Psoas muscle (tissue), 7 donors: ENCODE measurements at regions not wholly inside any gene's neighbourhood (a gene's known extent, or its start where the extent isn't known, plus 50 kb on each side); places are given as distances from the start of the nearest gene placed in this dataset.

Experiments
- ATAC-seq, 4 donors: fragments of 200-7000 bp; cut with Tn5 transposase; one replicate each; pipeline ENCODE4 v1.9.1; 2020; ENCODE audit warnings: moderate library complexity in 3 of 4, mild to moderate bottlenecking in 2 of 4
- DNase-seq, 2 donors: peaks; one replicate each; pipeline ENCODE4 v3.0.0-alpha.2; 2020
- H3K27ac ChIP-seq: fragments of 200-600 bp; one replicate; pipeline ENCODE4 v1.8.0; 2022
- H3K27me3 ChIP-seq, 3 donors: fragments of 200-600 bp in 1 of 3; one replicate each; pipeline versions ENCODE4 v1.6.1 to v1.8.0; 2013 to 2022; ENCODE audit warnings: low read length in 2 of 3, mild to moderate bottlenecking in 2 of 3, moderate library complexity in 1 of 3; ENCODE audit not compliant: insufficient read depth in 3 of 3
- H3K36me3 ChIP-seq, 2 donors: fragments of 200-600 bp in 1 of 2; one replicate each; pipeline versions ENCODE4 v1.6.1 to v1.8.0; 2013 to 2022; ENCODE audit warnings: low read depth in 1 of 2, mild to moderate bottlenecking in 1 of 2, moderate library complexity in 1 of 2; ENCODE audit not compliant: insufficient read depth in 1 of 2
- H3K4me1 ChIP-seq: fragments of 200-600 bp; one replicate; pipeline ENCODE4 v1.8.0; 2022
- H3K4me3 ChIP-seq: fragments of 200-600 bp; one replicate; pipeline ENCODE4 v1.8.0; 2022; ENCODE audit warnings: mild to moderate bottlenecking
- H3K9me3 ChIP-seq: fragments of 200-600 bp; one replicate; pipeline ENCODE4 v1.8.0; 2022
- WGBS, 3 donors: extraction: QIAGEN DNeasy Blood & Tissue Kit; methylation state at CpG; one replicate each; pipeline versions ENCODE4 v1.1.6 to v1.1.7; 2013; 5-methylcytosine and 5-hydroxymethylcytosine counted together
- intact Hi-C, 2 donors: fragments of 100-400 bp; cut with DNase I; formaldehyde crosslinking; loops; one replicate each; pipeline versions ENCODE4 v1.11.0 to v1.14.2; 2022
- TF ChIP-seq, protein P1 (sequence below): fragments of 200-600 bp; IDR thresholded peaks from one replicate; pipeline ENCODE4 v1.8.0; 2022; ENCODE audit warnings: antibody characterized with exemption
- donor health status: healthy with polysubstance abuse.
- donor health status: DM: no; HTN: no; CAD: no; lungs with moderate emphysema.
- donor health status: Bipolar disorder and iron deficiency.
- donor health status: healthy.
- donor health status: DM: yes; HTN: yes; CAD: no.
- donor health status: DM: no; HTN: no; CAD: no.
- donor health status: DM: yes; HTN: yes; CAD: no.

- WGBS, 3 donors = 56 to 79% (median 74%) methylated on average over 4 of the region's 4 CpGs
- DNase-seq (no peak), ATAC-seq (no peak)
- H3K4me1 ChIP-seq = no peaks in the 10 kb centered on the region
- TF ChIP-seq, protein P1, sequence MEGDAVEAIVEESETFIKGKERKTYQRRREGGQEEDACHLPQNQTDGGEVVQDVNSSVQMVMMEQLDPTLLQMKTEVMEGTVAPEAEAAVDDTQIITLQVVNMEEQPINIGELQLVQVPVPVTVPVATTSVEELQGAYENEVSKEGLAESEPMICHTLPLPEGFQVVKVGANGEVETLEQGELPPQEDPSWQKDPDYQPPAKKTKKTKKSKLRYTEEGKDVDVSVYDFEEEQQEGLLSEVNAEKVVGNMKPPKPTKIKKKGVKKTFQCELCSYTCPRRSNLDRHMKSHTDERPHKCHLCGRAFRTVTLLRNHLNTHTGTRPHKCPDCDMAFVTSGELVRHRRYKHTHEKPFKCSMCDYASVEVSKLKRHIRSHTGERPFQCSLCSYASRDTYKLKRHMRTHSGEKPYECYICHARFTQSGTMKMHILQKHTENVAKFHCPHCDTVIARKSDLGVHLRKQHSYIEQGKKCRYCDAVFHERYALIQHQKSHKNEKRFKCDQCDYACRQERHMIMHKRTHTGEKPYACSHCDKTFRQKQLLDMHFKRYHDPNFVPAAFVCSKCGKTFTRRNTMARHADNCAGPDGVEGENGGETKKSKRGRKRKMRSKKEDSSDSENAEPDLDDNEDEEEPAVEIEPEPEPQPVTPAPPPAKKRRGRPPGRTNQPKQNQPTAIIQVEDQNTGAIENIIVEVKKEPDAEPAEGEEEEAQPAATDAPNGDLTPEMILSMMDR = no peak
- peaks cover 0 to 1% (median 0%) of the 10 kb centered on the region in 3 donors for H3K27me3 ChIP-seq
- no peaks in the 10 kb centered on the region for H3K36me3 ChIP-seq
- intact Hi-C loops = no loop called here
- H3K27ac ChIP-seq = no peak overlapping the region
- H3K4me3 ChIP-seq = no peak overlapping the region
- H3K9me3 ChIP-seq = no peaks in the 10 kb centered on the region
Measured at GRCh38 chr18:40272630-40273231, 1682.3 kb upstream of the PIK3C3 start.

DNA sequence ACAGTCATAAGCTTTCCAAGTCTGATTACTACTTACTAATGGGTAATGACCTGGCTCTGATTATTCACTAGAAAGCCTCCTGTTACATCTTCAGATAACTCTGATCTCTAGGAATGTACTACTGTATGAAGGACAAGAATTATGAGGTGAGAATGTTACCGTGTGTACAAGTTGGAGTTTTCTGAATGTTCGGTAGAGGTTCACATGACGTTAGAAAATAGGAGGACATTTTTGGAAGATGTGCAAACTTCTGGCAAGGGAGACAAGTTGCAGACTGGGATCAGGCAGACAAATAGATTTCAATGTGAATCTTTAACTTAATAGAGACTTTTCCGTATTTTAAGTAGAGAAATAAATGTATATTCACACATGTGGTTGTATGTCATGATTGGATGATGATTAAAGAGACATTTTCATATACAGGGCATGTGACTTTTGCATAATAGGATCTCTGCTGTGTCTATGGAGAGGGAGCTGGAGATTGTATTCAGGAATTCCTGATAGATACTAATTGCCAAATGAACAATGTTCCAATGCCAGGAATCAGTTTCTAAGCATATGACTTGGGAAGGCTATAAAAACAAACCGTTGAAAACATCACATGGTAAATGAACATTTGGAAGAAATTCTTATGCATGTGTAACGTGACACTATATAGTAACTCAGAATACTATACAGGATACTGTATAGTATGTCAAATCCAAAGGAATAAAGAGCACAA lies 1695.8 kb upstream of the PIK3C3 start:
- ATAC-seq (no peak), DNase-seq (no peak)
- TF ChIP-seq, protein P1 = no peak
- H3K36me3 ChIP-seq = no peaks in the 10 kb centered on the region
- 28 to 32% (median 29%) methylated on average over 6 of the region's 6 CpGs for WGBS, 3 donors
- H3K27me3 ChIP-seq = no peaks in the 10 kb centered on the region
- no peaks in the 10 kb centered on the region for H3K4me1 ChIP-seq
- H3K9me3 ChIP-seq = no peaks in the 10 kb centered on the region
- intact Hi-C loops = loop anchor here in 1 of 2 donors (10.0 kb wide), 1 partner anchor 1326 kb away; no protein-coding TSS in a partner anchor
- no peak overlapping the region for H3K27ac ChIP-seq
- no peak overlapping the region for H3K4me3 ChIP-seq

DNA sequence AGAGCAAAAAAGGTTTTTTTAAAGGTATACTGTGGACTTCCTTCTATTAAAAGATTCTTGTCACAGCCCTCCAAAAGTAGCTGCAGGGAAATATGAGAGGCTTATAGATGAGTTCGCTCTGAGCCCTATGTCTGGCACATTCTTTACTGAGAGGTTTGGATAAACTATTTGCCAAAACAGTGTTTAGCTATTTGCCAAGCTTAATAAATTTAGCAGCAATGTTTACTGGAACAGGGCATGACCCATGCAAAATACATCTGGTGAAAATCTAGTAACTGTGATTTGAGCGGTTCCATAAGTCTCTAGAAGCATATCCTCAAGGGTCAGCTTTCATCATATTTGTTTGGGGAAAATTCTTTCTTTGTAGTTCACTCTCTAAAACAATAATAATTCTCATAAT lies 1696.7 kb upstream of the PIK3C3 start:
- no peaks in the 10 kb centered on the region for H3K4me1 ChIP-seq
- H3K36me3 ChIP-seq = no peaks in the 10 kb centered on the region
- no peaks in the 10 kb centered on the region for H3K27me3 ChIP-seq
- H3K9me3 ChIP-seq = no peaks in the 10 kb centered on the region
- no peak overlapping the region for H3K27ac ChIP-seq
- intact Hi-C loops = loop anchor here in 1 of 2 donors (10.0 kb wide), 1 partner anchor 1326 kb away; no protein-coding TSS in a partner anchor
- H3K4me3 ChIP-seq = no peak overlapping the region
- ATAC-seq = no peak
- WGBS, 3 donors = 9 to 23% (median 17%) methylated on average over 2 of the region's 2 CpGs
- DNase-seq = no peak
- TF ChIP-seq, protein P1 = no peak

GRCh38 chr18:40250236-40250635 lies 1704.8 kb upstream of the PIK3C3 start:
- TF ChIP-seq, protein P1 = no peak
- no peak overlapping the region for H3K27ac ChIP-seq
- no peak for DNase-seq
- ATAC-seq = no peak
- no peaks in the 10 kb centered on the region for H3K9me3 ChIP-seq
- H3K27me3 ChIP-seq = no peaks in the 10 kb centered on the region
- no peaks in the 10 kb centered on the region for H3K36me3 ChIP-seq
- WGBS, 3 donors = 76 to 85% (median 84%) methylated on average over 1 of the region's 1 CpG
- intact Hi-C loops = loop anchor here in 1 of 2 donors (10.0 kb wide), 1 partner anchor 1335 kb away; no protein-coding TSS in a partner anchor
- no peaks in the 10 kb centered on the region for H3K4me1 ChIP-seq
- no peak overlapping the region for H3K4me3 ChIP-seq
